Endothelial cell of umbilical vein (primary cell): ENCODE measurements at regions not wholly inside any gene's neighbourhood (a gene's known extent, or its start where the extent isn't known, plus 50 kb on each side); places are given as distances from the start of the nearest gene placed in this dataset.

Experiments used
- JUN ChIP-seq: IDR thresholded peaks from 2 replicates; pipeline ENCODE4 v1.6.1; 2011; ENCODE audit warnings: borderline replicate concordance, low read depth; ENCODE audit not compliant: insufficient read length, insufficient read depth
- MYC ChIP-seq: IDR thresholded peaks from one replicate; pipeline ENCODE4 v1.6.1; 2011; ENCODE audit warnings: mild to moderate bottlenecking, low read depth, low read length
- POLR2A ChIP-seq: IDR thresholded peaks from 2 replicates; pipeline ENCODE4 v1.6.1; 2012; ENCODE audit warnings: low read depth, mild to moderate bottlenecking, control low read depth, low read length
- TF ChIP-seq, protein P1 (sequence below), 2 donors: IDR thresholded peaks; 1 replicate in 1 of 2; 2 replicates in 1 of 2; pipeline ENCODE4 v1.5.1; 2011; ENCODE audit warnings: low read length in 2 of 2, mild to moderate bottlenecking in 2 of 2, moderate library complexity in 2 of 2, control low read depth in 1 of 2, inconsistent platforms in 1 of 2, low read depth in 1 of 2; ENCODE audit not compliant: insufficient read depth in 1 of 2; ENCODE audit errors: extremely low read depth in 1 of 2

DNA sequence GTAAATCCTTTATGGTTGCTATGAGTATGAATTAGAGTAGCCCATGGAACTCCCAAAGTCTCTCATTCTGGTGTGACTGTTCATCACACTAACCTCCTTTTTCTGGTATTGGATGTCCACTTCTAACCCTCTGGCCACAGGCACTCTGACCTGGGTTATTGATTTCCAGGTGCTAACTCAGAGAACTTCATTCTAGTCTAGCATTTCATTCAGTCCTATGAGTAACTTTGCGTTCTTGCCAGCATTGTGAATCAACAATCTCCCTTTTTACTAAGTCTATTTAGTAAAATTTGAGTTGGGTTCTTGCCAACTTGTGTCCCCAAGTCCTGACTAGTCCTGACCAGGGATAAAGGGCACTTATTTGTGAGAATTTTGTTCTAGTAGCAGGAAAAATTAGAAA is 103.5 kb downstream of the SNX18 start:
- TF ChIP-seq MYC (no peak), POLR2A (no peak), JUN (no peak)
- TF ChIP-seq, protein P1, sequence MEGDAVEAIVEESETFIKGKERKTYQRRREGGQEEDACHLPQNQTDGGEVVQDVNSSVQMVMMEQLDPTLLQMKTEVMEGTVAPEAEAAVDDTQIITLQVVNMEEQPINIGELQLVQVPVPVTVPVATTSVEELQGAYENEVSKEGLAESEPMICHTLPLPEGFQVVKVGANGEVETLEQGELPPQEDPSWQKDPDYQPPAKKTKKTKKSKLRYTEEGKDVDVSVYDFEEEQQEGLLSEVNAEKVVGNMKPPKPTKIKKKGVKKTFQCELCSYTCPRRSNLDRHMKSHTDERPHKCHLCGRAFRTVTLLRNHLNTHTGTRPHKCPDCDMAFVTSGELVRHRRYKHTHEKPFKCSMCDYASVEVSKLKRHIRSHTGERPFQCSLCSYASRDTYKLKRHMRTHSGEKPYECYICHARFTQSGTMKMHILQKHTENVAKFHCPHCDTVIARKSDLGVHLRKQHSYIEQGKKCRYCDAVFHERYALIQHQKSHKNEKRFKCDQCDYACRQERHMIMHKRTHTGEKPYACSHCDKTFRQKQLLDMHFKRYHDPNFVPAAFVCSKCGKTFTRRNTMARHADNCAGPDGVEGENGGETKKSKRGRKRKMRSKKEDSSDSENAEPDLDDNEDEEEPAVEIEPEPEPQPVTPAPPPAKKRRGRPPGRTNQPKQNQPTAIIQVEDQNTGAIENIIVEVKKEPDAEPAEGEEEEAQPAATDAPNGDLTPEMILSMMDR (IDR thresholded peaks at IDR 0.05; ENCODE audit: extremely low read depth in 1 of 2, insufficient read depth in 1 of 2, low read depth in 1 of 2, low read length in 2 of 2), result no peak
